T-cell (primary cell): ENCODE measurements at regions not wholly inside any gene's neighbourhood (a gene's known extent, or its start where the extent isn't known, plus 50 kb on each side); places are given as distances from the start of the nearest gene placed in this dataset.

ENCODE experiments used
- ATAC-seq, 4 experiments: fragments of 200-7000 bp in 3 of 4; fragments of 150-1000 bp in 1 of 4; cut with Tn5 transposase; replicated peaks in 1 of 4; 1 replicate in 3 of 4; 2 replicates in 1 of 4; pipeline ENCODE4 v1.10.0; 2021; ENCODE audit warnings: moderate library complexity in 3 of 4, mild to moderate bottlenecking in 2 of 4, moderate number of reproducible peaks in 1 of 4
- CTCF ChIA-PET, 2 donors: fragments of 300-600 bp; sonication (Branson Sonifier 250); formaldehyde crosslinking; loops; one replicate each; lab custom pipeline; 2022; ENCODE audit warnings: antibody characterized with exemption in 2 of 2; lab: Charles Lee
- POLR2A ChIA-PET, 2 donors: fragments of 300-600 bp; sonication (Branson Sonifier 250); formaldehyde crosslinking; loops; one replicate each; lab custom pipeline; 2022; ENCODE audit warnings: antibody characterized with exemption in 2 of 2; lab: Charles Lee
- DNase-seq, 35 experiments: peaks; one replicate each; pipeline versions ENCODE4 v3.0.0 to v3.0.0-alpha.2; 2013 to 2023
- H3K27ac ChIP-seq: one replicate; pipeline ENCODE4 v1.5.1; 2013; ENCODE audit warnings: low read length
- H3K27me3 ChIP-seq, 2 experiments: replicated peaks in 1 of 2; 1 replicate in 1 of 2; 2 replicates in 1 of 2; pipeline versions ENCODE4 v1.6.1 to v1.7.0; 2013; ENCODE audit warnings: low read length in 1 of 2, mixed read lengths in 1 of 2; ENCODE audit not compliant: control insufficient read depth in 2 of 2, insufficient read depth in 2 of 2; ENCODE audit errors: extremely low read depth in 1 of 2
- H3K36me3 ChIP-seq, 2 donors: 1 replicate in 1 of 2; 2 replicates in 1 of 2; pipeline versions ENCODE4 v1.6.1 to v1.7.0; 2013; ENCODE audit warnings: low read length in 1 of 2; ENCODE audit not compliant: control insufficient read depth in 2 of 2, insufficient read depth in 1 of 2; ENCODE audit errors: extremely low read depth in 1 of 2
- H3K4me1 ChIP-seq, 2 experiments: 1 replicate in 1 of 2; 2 replicates in 1 of 2; pipeline versions ENCODE4 v1.6.1 to v1.7.0; 2013; ENCODE audit warnings: low read length in 2 of 2, mixed read lengths in 1 of 2; ENCODE audit not compliant: insufficient read depth in 2 of 2, control insufficient read depth in 1 of 2; ENCODE audit errors: extremely low read depth in 1 of 2
- H3K4me3 ChIP-seq, 2 donors: 1 replicate in 1 of 2; 2 replicates in 1 of 2; pipeline versions ENCODE4 v1.5.1 to v1.7.0; 2013; ENCODE audit warnings: mild to moderate bottlenecking in 2 of 2, low read length in 1 of 2, moderate library complexity in 1 of 2; ENCODE audit not compliant: control insufficient read depth in 1 of 2; ENCODE audit errors: extremely low read depth in 1 of 2
- H3K9me3 ChIP-seq: 2 replicates; pipeline ENCODE4 v1.7.0; 2013
- H3K27ac Mint-ChIP-seq, 2 donors: one replicate each; pipeline ENCODE4 v1.8.0; 2020 to 2021; ENCODE audit warnings: mild to moderate bottlenecking in 2 of 2, mixed read lengths in 2 of 2
- H3K27me3 Mint-ChIP-seq, 2 donors: one replicate each; pipeline ENCODE4 v1.8.0; 2021 to 2022; ENCODE audit warnings: mixed read lengths in 2 of 2
- H3K36me3 Mint-ChIP-seq: one replicate; pipeline ENCODE4 v1.8.0; 2021; ENCODE audit warnings: mixed read lengths
- H3K4me1 Mint-ChIP-seq, 3 donors: one replicate each; pipeline ENCODE4 v1.8.0; 2020 to 2022; ENCODE audit warnings: mixed read lengths in 3 of 3, mild to moderate bottlenecking in 1 of 3
- H3K4me3 Mint-ChIP-seq, 3 donors: one replicate each; pipeline ENCODE4 v1.8.0; 2020 to 2022; ENCODE audit warnings: mild to moderate bottlenecking in 3 of 3, mixed read lengths in 3 of 3, moderate library complexity in 3 of 3
- H3K9me3 Mint-ChIP-seq, 3 donors: one replicate each; pipeline ENCODE4 v1.8.0; 2020 to 2022; ENCODE audit warnings: mixed read lengths in 3 of 3
- WGBS: methylation state at CpG from one replicate; pipeline ENCODE4 v1.1.5; 2013; ENCODE audit warnings: missing lambda C conversion rate; ENCODE audit not compliant: insufficient coverage; 5-methylcytosine and 5-hydroxymethylcytosine counted together

DNA sequence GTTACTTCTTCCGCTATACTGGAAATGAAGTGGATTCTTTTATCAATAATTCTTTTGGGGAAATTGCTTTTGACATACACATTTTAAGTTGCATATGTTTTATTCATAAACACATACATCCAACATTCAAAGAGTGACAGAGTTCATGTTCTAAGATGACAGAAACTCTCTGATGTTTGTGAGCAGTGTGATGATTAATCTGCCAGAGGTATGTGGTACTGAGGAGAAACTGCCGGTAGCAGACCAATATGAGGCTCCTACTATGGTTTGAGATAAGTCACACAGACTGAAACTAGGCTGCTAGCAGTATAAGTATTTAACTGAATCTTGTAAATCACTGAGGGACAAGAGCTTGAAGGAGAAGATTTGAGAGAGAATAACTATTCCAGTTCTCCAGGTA is 524.1 kb upstream of the SEMA3D start:
- 67% methylated on average over 1 of the region's 2 CpGs for WGBS
- H3K4me3 ChIP-seq: no peak overlapping the region
- Mint-ChIP-seq H3K4me3 (no peak overlapping the region), H3K4me1 (no peaks in the 10 kb centered on the region), H3K27me3 (no peaks in the 10 kb centered on the region), H3K27ac (no peak overlapping the region), H3K9me3 (peaks cover 4 to 11% (median 5%) of the 10 kb centered on the region in 3 donors), H3K36me3 (no peaks in the 10 kb centered on the region)
- no peak overlapping the region for H3K27ac ChIP-seq
- H3K36me3 ChIP-seq: no peaks in the 10 kb centered on the region
- no peaks in the 10 kb centered on the region for H3K4me1 ChIP-seq
- no peaks in the 10 kb centered on the region for H3K9me3 ChIP-seq
- ChIA-PET POLR2A (no interaction called here), CTCF (no interaction called here)
- no peak for ATAC-seq
- no peak for DNase-seq
- no peaks in the 10 kb centered on the region for H3K27me3 ChIP-seq

GRCh38 chr7:85708221-85708620 is 521.4 kb upstream of the SEMA3D start:
- Mint-ChIP-seq H3K27me3 (no peaks in the 10 kb centered on the region), H3K9me3 (peaks cover 5 to 13% (median 13%) of the 10 kb centered on the region in 3 donors), H3K4me1 (no peaks in the 10 kb centered on the region), H3K36me3 (no peaks in the 10 kb centered on the region), H3K27ac (no peak overlapping the region), H3K4me3 (no peak overlapping the region)
- no peaks in the 10 kb centered on the region for H3K36me3 ChIP-seq
- no peaks in the 10 kb centered on the region for H3K27me3 ChIP-seq
- H3K4me3 ChIP-seq: no peak overlapping the region
- ChIA-PET CTCF (no interaction called here), POLR2A (no interaction called here)
- H3K4me1 ChIP-seq: no peaks in the 10 kb centered on the region
- H3K9me3 ChIP-seq: no peaks in the 10 kb centered on the region
- no CpG with 5 or more reads among the region's 1 CpG for WGBS
- no peak overlapping the region for H3K27ac ChIP-seq
- DNase-seq (no peak), ATAC-seq (no peak)

DNA sequence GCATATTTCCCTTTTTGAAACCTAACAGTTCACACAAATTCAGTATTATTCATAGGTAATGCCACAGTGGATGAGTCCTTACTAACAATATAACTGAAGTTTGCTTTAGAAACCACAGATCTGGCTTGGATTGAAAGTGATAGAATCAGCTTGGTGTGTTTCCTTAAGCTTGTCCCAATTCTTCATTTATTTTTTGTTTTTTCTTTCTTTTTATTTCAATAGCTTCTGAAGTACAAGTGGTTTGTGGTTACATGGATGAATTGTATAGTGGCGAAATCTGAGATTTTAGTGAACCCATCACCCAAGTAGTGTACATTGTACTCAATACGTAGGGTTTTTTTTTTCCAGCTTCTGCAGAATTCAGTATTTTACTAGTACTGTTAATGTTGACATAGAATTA is 518.2 kb upstream of the SEMA3D start:
- ChIA-PET CTCF (no interaction called here), POLR2A (no interaction called here)
- no CpG with 5 or more reads among the region's 2 CpGs for WGBS
- H3K4me3 ChIP-seq: no peak overlapping the region
- ATAC-seq: no peak
- no peaks in the 10 kb centered on the region for H3K9me3 ChIP-seq
- no peak overlapping the region for H3K27ac ChIP-seq
- H3K4me1 Mint-ChIP-seq: no peaks in the 10 kb centered on the region
- H3K36me3 ChIP-seq: no peaks in the 10 kb centered on the region
- no peaks in the 10 kb centered on the region for H3K27me3 ChIP-seq
- H3K27me3 Mint-ChIP-seq: no peaks in the 10 kb centered on the region
- peaks cover 5 to 15% (median 13%) of the 10 kb centered on the region in 3 donors for H3K9me3 Mint-ChIP-seq
- no peak overlapping the region for H3K27ac Mint-ChIP-seq
- no peaks in the 10 kb centered on the region for H3K36me3 Mint-ChIP-seq
- no peaks in the 10 kb centered on the region for H3K4me1 ChIP-seq
- no peak for DNase-seq
- no peak overlapping the region for H3K4me3 Mint-ChIP-seq

DNA sequence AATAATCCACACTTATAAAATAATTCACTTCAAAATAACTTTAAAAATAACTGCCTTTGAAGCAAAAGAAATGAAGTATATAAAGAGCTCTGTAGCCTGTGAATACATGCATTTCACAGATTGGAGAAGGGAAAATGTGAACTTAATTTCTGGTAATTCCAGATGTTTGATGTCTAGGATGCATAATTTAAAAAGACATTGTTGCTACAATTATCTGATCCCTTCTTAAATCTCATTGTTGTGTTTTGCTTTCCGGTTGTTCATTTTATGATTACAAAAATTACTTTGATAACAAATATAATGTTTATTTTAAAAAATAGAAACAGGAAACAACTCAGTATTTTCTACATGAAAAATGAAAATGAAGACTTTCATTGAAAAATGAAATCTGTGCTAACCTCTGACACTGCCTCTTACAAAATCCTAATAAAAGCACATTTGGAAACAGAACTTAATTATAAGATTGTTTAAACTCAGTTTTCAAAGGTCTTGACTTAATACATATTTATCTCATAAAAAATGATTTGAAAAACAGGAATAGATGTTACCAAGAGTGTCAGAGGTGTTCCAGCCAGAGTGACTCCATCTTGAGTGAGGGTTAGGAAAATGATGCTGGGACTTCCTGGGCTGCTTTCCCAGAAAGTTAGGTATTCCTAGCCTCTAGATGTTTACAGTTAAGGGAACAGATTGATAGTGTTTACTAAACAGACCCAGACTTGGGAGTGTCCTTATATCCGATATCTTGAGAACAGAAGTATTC is 516.6 kb upstream of the SEMA3D start:
- ChIA-PET CTCF (no interaction called here), POLR2A (no interaction called here)
- no peaks in the 10 kb centered on the region for H3K9me3 ChIP-seq
- Mint-ChIP-seq H3K27me3 (no peaks in the 10 kb centered on the region), H3K36me3 (no peaks in the 10 kb centered on the region), H3K4me1 (no peaks in the 10 kb centered on the region), H3K9me3 (peaks cover 7 to 15% (median 8%) of the 10 kb centered on the region in 3 donors), H3K4me3 (no peak overlapping the region), H3K27ac (no peak overlapping the region)
- H3K4me1 ChIP-seq: no peaks in the 10 kb centered on the region
- ATAC-seq (no peak), DNase-seq (no peak)
- H3K27me3 ChIP-seq: no peaks in the 10 kb centered on the region
- WGBS: no CpG with 5 or more reads among the region's 2 CpGs
- no peak overlapping the region for H3K4me3 ChIP-seq
- no peaks in the 10 kb centered on the region for H3K36me3 ChIP-seq
- H3K27ac ChIP-seq: no peak overlapping the region

DNA sequence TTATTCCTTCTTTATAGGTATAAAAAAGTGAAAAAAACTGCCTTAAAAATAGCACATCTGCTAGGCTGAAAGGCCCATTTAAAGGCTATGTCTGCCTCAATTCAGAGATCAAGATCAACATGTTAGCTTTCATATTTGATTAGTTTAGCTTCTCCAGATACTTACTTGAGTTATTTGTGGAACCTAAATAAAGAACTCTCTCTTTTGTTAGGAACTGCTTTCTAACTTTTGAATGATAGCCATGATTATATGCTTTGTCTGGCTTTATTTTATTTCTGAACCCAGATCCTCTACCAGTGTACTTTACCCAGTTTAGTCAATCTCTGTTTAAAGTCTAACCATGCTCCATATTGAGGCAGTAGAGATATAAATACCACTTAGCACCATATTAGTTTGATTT is 515.5 kb upstream of the SEMA3D start:
- Histone ChIP-seq H3K4me3 (no peak overlapping the region), H3K27me3 (no peaks in the 10 kb centered on the region), H3K27ac (no peak overlapping the region), H3K9me3 (no peaks in the 10 kb centered on the region), H3K4me1 (no peaks in the 10 kb centered on the region), H3K36me3 (no peaks in the 10 kb centered on the region)
- no peaks in the 10 kb centered on the region for H3K27me3 Mint-ChIP-seq
- peaks cover 7 to 16% (median 8%) of the 10 kb centered on the region in 3 donors for H3K9me3 Mint-ChIP-seq
- CTCF ChIA-PET: no interaction called here
- H3K4me1 Mint-ChIP-seq: no peaks in the 10 kb centered on the region
- POLR2A ChIA-PET: no interaction called here
- ATAC-seq: no peak
- no peaks in the 10 kb centered on the region for H3K36me3 Mint-ChIP-seq
- H3K27ac Mint-ChIP-seq: no peak overlapping the region
- no peak for DNase-seq
- H3K4me3 Mint-ChIP-seq: no peak overlapping the region

- no peaks in the 10 kb centered on the region for H3K4me1 ChIP-seq
- no peaks in the 10 kb centered on the region for H3K36me3 Mint-ChIP-seq
- no peaks in the 10 kb centered on the region for H3K36me3 ChIP-seq
- no peak for DNase-seq
- H3K27me3 ChIP-seq: no peaks in the 10 kb centered on the region
- H3K9me3 Mint-ChIP-seq: peaks cover 0 to 11% (median 3%) of the 10 kb centered on the region in 3 donors
- H3K9me3 ChIP-seq: no peaks in the 10 kb centered on the region
- WGBS: 51% methylated on average over 2 of the region's 2 CpGs
- H3K4me1 Mint-ChIP-seq: no peaks in the 10 kb centered on the region
- ATAC-seq: no peak
- H3K4me3 ChIP-seq: no peak overlapping the region
- ChIA-PET CTCF (interaction anchor here in 1 of 2 donors (0.5 kb wide), 1 partner anchor 28 kb away, joined by 5 read pairs; no protein-coding TSS in a partner anchor), POLR2A (no interaction called here)
- H3K4me3 Mint-ChIP-seq: no peak overlapping the region
- no peaks in the 10 kb centered on the region for H3K27me3 Mint-ChIP-seq
- H3K27ac ChIP-seq: no peak overlapping the region
- H3K27ac Mint-ChIP-seq: no peak overlapping the region
Measured at GRCh38 chr7:85699482-85699881, 512.6 kb upstream of the SEMA3D start.
